A549 (cell line): ENCODE measurements at regions not wholly inside any gene's neighbourhood (a gene's known extent, or its start where the extent isn't known, plus 50 kb on each side); places are given as distances from the start of the nearest gene placed in this dataset.

Experiments
- ATAC-seq, 2 experiments: fragments of 200-7000 bp in 1 of 2; fragments of >200 bp in 1 of 2; cut with Nextera tagmentation in 1 of 2; cut with Tn5 transposase in 1 of 2; 3 replicates each; pipeline versions ENCODE4 v1.8.0 to v1.9.1; 2018 to 2020; ENCODE audit warnings: mild to moderate bottlenecking in 1 of 2, moderate library complexity in 1 of 2
- CTCF ChIA-PET: fragments of 300-600 bp; sonication (Branson Sonifier 250); formaldehyde crosslinking; extraction: SDS; loops from one replicate; lab custom pipeline; 2021; ENCODE audit warnings: antibody characterized with exemption, inconsistent platforms; lab: Yijun Ruan, JAX
- POLR2A ChIA-PET: fragments of 350-600 bp; formaldehyde crosslinking; extraction: SDS; loops from one replicate; lab custom pipeline; 2021; ENCODE audit warnings: antibody characterized with exemption, inconsistent platforms; lab: Yijun Ruan, JAX
- DNase-seq, 2 experiments: peaks; one replicate each; pipeline versions ENCODE4 v3.0.0 to v3.0.0-alpha.2; 2011 to 2016; ENCODE audit warnings: low read depth in 1 of 2, low spot score in 1 of 2
- FAIRE-seq: peaks from 2 replicates; lab custom pipeline; 2011; peaks lifted over from hg19 to GRCh38; lab: Jason Lieb, UNC
- H3K27ac ChIP-seq, 2 experiments: fragments of >200 bp; sonication (Bioruptor Twin); formaldehyde crosslinking; 3 replicates each; pipeline ENCODE4 v1.5.1; 2016 to 2017
- H3K4me1 ChIP-seq: fragments of >200 bp; sonication (Bioruptor Twin); formaldehyde crosslinking; 3 replicates; pipeline ENCODE4 v1.6.1; 2016
- H3K4me2 ChIP-seq: fragments of >200 bp; sonication (Bioruptor Twin); formaldehyde crosslinking; 3 replicates; pipeline ENCODE4 v1.6.1; 2016
- H3K4me3 ChIP-seq: fragments of >200 bp; sonication (Bioruptor Twin); formaldehyde crosslinking; 3 replicates; pipeline ENCODE4 v1.5.1; 2016
- H3K9me3 ChIP-seq: fragments of >200 bp; sonication (Bioruptor Twin); formaldehyde crosslinking; 3 replicates; pipeline ENCODE4 v1.6.1; 2016
- ATOH8 ChIP-seq: fragments of 250-450 bp; sonication (Bioruptor Pico); IDR thresholded peaks from 2 replicates; pipeline ENCODE4 v1.5.0; 2020; ENCODE audit warnings: low read depth, mild to moderate bottlenecking, moderate library complexity
- BCL3 ChIP-seq: fragments of >200 bp; sonication (Bioruptor Twin); formaldehyde crosslinking; IDR thresholded peaks from 3 replicates; pipeline ENCODE4 v1.6.1; 2016
- CBX2 ChIP-seq: fragments of 200-600 bp; sonication (generic); IDR thresholded peaks from 2 replicates; pipeline ENCODE4 v1.6.1; 2016; ENCODE audit warnings: low read depth, mild to moderate bottlenecking, borderline replicate concordance
- CEBPB ChIP-seq, 2 experiments: fragments of >200 bp in 1 of 2; sonication (Bioruptor Twin) in 1 of 2; formaldehyde crosslinking in 1 of 2; IDR thresholded peaks; 2 replicates each; pipeline ENCODE4 v1.6.1; 2012 to 2016
- CHD4 ChIP-seq: fragments of 200-600 bp; sonication (generic); IDR thresholded peaks from 2 replicates; pipeline ENCODE4 v1.6.1; 2016; ENCODE audit warnings: antibody characterized with exemption, mild to moderate bottlenecking, borderline replicate concordance
- EHMT2 ChIP-seq: fragments of 200-600 bp; sonication (generic); IDR thresholded peaks from 2 replicates; pipeline ENCODE4 v1.6.1; 2016; ENCODE audit warnings: antibody characterized with exemption, low read depth, mild to moderate bottlenecking, moderate library complexity
- EP300 ChIP-seq, 2 experiments: fragments of >200 bp; sonication (Bioruptor Twin); formaldehyde crosslinking; IDR thresholded peaks; 2 replicates in 1 of 2; 3 replicates in 1 of 2; pipeline ENCODE4 v1.6.1; 2016 to 2017
- FOSL2 ChIP-seq, 2 experiments: fragments of 450-650 bp in 1 of 2; fragments of >200 bp in 1 of 2; sonication (Bioruptor Twin) in 1 of 2; formaldehyde crosslinking; IDR thresholded peaks; 2 replicates each; pipeline versions ENCODE4 v1.5.0 to v1.6.1; 2016 to 2020; ENCODE audit warnings: mild to moderate bottlenecking in 1 of 2, moderate library complexity in 1 of 2
- FOXS1 ChIP-seq: fragments of 250-450 bp; sonication (Bioruptor Pico); IDR thresholded peaks from 2 replicates; pipeline ENCODE4 v1.5.0; 2020; ENCODE audit warnings: mild to moderate bottlenecking, moderate library complexity
- HDAC2 ChIP-seq: fragments of 200-600 bp; sonication (generic); IDR thresholded peaks from 2 replicates; pipeline ENCODE4 v1.6.1; 2016
- HMGXB4 ChIP-seq: fragments of 250-450 bp; sonication (Bioruptor Pico); IDR thresholded peaks from 2 replicates; pipeline ENCODE4 v1.5.0; 2021; ENCODE audit warnings: mild to moderate bottlenecking, moderate library complexity, borderline replicate concordance
- HOXA7 ChIP-seq: fragments of 250-450 bp; sonication (Bioruptor Pico); IDR thresholded peaks from 2 replicates; pipeline ENCODE4 v1.5.0; 2020; ENCODE audit warnings: mild to moderate bottlenecking, moderate library complexity
- HOXB13 ChIP-seq: fragments of 250-450 bp; sonication (Bioruptor Pico); IDR thresholded peaks from 2 replicates; pipeline ENCODE4 v1.5.0; 2020; ENCODE audit warnings: low read depth, mild to moderate bottlenecking, moderate library complexity
- HOXB5 ChIP-seq: fragments of 250-450 bp; sonication (Bioruptor Pico); IDR thresholded peaks from 2 replicates; pipeline ENCODE4 v1.5.0; 2020; ENCODE audit warnings: mild to moderate bottlenecking, moderate library complexity
- JUN ChIP-seq, 2 experiments: fragments of >200 bp; sonication (Bioruptor Twin); formaldehyde crosslinking; IDR thresholded peaks; 2 replicates in 1 of 2; 3 replicates in 1 of 2; pipeline ENCODE4 v1.6.1; 2016 to 2017
- JUNB ChIP-seq: fragments of >200 bp; sonication (Bioruptor Twin); formaldehyde crosslinking; IDR thresholded peaks from 2 replicates; pipeline ENCODE4 v1.6.1; 2016
- MAZ ChIP-seq: fragments of 150-350 bp; IDR thresholded peaks from 2 replicates; pipeline ENCODE4 v1.6.1; 2014; ENCODE audit warnings: antibody characterized with exemption, low read depth, low read length, borderline replicate concordance
- NFE2L2 ChIP-seq: fragments of 150-350 bp; conservative IDR thresholded peaks from 2 replicates; pipeline ENCODE4 v1.6.1; 2014; ENCODE audit warnings: low read length
- NR3C1 ChIP-seq: fragments of >200 bp; sonication (Bioruptor Twin); formaldehyde crosslinking; IDR thresholded peaks from 3 replicates; pipeline ENCODE4 v1.6.1; 2017
- PBX3 ChIP-seq: IDR thresholded peaks from 2 replicates; pipeline ENCODE4 v1.6.1; 2012
- PHF8 ChIP-seq: fragments of 200-600 bp; sonication (generic); IDR thresholded peaks from 2 replicates; pipeline ENCODE4 v1.6.1; 2016; ENCODE audit warnings: low read depth, mild to moderate bottlenecking, antibody characterized with exemption, moderate library complexity, borderline replicate concordance
- RAD21 ChIP-seq, 2 experiments: fragments of >200 bp in 1 of 2; sonication (Bioruptor Twin) in 1 of 2; formaldehyde crosslinking in 1 of 2; IDR thresholded peaks in 1 of 2; conservative IDR thresholded peaks in 1 of 2; 2 replicates in 1 of 2; 3 replicates in 1 of 2; pipeline ENCODE4 v1.6.1; 2012 to 2018; ENCODE audit warnings: inconsistent platforms in 1 of 2
- REST ChIP-seq: fragments of 200-600 bp; sonication (generic); IDR thresholded peaks from 2 replicates; pipeline ENCODE4 v1.6.1; 2016; ENCODE audit warnings: antibody characterized with exemption, mild to moderate bottlenecking, moderate library complexity
- RFX5 ChIP-seq: fragments of 450-650 bp; IDR thresholded peaks from 2 replicates; pipeline ENCODE4 v1.7.1; 2014; ENCODE audit warnings: antibody characterized with exemption, mild to moderate bottlenecking, moderate library complexity
- ZNF302 ChIP-seq: fragments of 250-450 bp; sonication (Bioruptor Pico); IDR thresholded peaks from 2 replicates; pipeline ENCODE4 v1.9.0; 2021; ENCODE audit warnings: inconsistent platforms, mild to moderate bottlenecking, moderate library complexity
- ZSCAN20 ChIP-seq: fragments of 250-450 bp; sonication (Bioruptor Pico); IDR thresholded peaks from 2 replicates; pipeline ENCODE4 v1.8.0; 2022; ENCODE audit warnings: mild to moderate bottlenecking, moderate library complexity
- WGBS: methylation state at CpG from one replicate; pipeline ENCODE4 v1.1.6; 2017; ENCODE audit errors: missing lambda C conversion rate; 5-methylcytosine and 5-hydroxymethylcytosine counted together

GRCh38 chr16:64880006-64880405 lies 241.9 kb downstream of the CDH11 start:
- POLR2A ChIA-PET = no interaction called here
- H3K9me3 ChIP-seq = no peaks in the 10 kb centered on the region
- no peak for FAIRE-seq
- WGBS = 3% methylated on average over 3 of the region's 3 CpGs
- TF ChIP-seq HOXA7 (CRISPR knock-in tag) (no peak), BCL3 (no peak), PHF8 (no peak), RFX5 (no peak), NR3C1 (no peak), HOXB5 (no peak), ATOH8 (CRISPR knock-in tag) (no peak), HDAC2 (no peak), FOXS1 (CRISPR knock-in tag) (no peak), EP300 (IDR thresholded peaks at IDR 0.05) (no peak), JUN (IDR thresholded peaks at IDR 0.05) (no peak), HMGXB4 (CRISPR knock-in tag) (no peak), ZNF302 (CRISPR knock-in tag) (no peak), EHMT2 (no peak), HOXB13 (CRISPR knock-in tag) (no peak)
- TF ChIP-seq, all 56 proteins: peak for 0
- Histone ChIP-seq H3K4me1 (no peaks in the 10 kb centered on the region), H3K27ac (no peak overlapping the region), H3K4me3 (no peak overlapping the region), H3K4me2 (no peak overlapping the region)
- ATAC-seq (no peak), DNase-seq (no peak)
- CTCF ChIA-PET = no interaction called here

- Histone ChIP-seq H3K4me2 (no peak overlapping the region), H3K27ac (no peak overlapping the region), H3K9me3 (no peaks in the 10 kb centered on the region), H3K4me3 (no peak overlapping the region), H3K4me1 (no peaks in the 10 kb centered on the region)
- 3% methylated on average over 4 of the region's 4 CpGs for WGBS
- ChIA-PET CTCF (no interaction called here), POLR2A (no interaction called here)
- TF ChIP-seq CBX2 = no peak
- no peak for TF ChIP-seq PBX3
- TF ChIP-seq ZSCAN20 (CRISPR knock-in tag) = no peak
- TF ChIP-seq FOSL2 (IDR thresholded peaks at IDR 0.05) = no peak
- no peak for TF ChIP-seq FOSL2 (CRISPR knock-in tag; IDR thresholded peaks at IDR 0.05)
- no peak for TF ChIP-seq NFE2L2
- TF ChIP-seq JUNB = no peak
- no peak for TF ChIP-seq CEBPB (IDR thresholded peaks at IDR 0.05)
- TF ChIP-seq HOXA7 (CRISPR knock-in tag) = no peak
- no peak for TF ChIP-seq CHD4
- no peak for TF ChIP-seq NR3C1
- TF ChIP-seq MAZ = no peak
- TF ChIP-seq ATOH8 (CRISPR knock-in tag) = no peak
- TF ChIP-seq HMGXB4 (CRISPR knock-in tag) = no peak
- TF ChIP-seq REST = no peak
- TF ChIP-seq RAD21 (conservative IDR thresholded peaks at IDR 0.05 in 1 of 2, IDR thresholded peaks at IDR 0.05 in 1 of 2) = no peak
- no peak for ATAC-seq
- DNase-seq = no peak
- FAIRE-seq = no peak
Observed at GRCh38 chr16:64878940-64879339, 242.9 kb downstream of the CDH11 start.
